Panc1 (cell line): ENCODE measurements at regions not wholly inside any gene's neighbourhood (a gene's known extent, or its start where the extent isn't known, plus 50 kb on each side); places are given as distances from the start of the nearest gene placed in this dataset.

Experiments used
- ATAC-seq: fragments of 200-7000 bp; cut with Tn5 transposase; 2 replicates; pipeline ENCODE4 v1.9.1; 2020; ENCODE audit warnings: mild to moderate bottlenecking, moderate library complexity
- BruUV-seq: library from RNA; stranded (reverse); fragments of 400-500 nt; replicated peaks from 2 replicates; lab custom pipeline; 2021; lab: Mats Ljungman, UMichigan
- CTCF ChIA-PET: fragments of 300-600 bp; sonication (Branson Sonifier 250); formaldehyde crosslinking; loops from one replicate; lab custom pipeline; 2022; ENCODE audit warnings: antibody characterized with exemption; lab: Charles Lee
- POLR2A ChIA-PET: fragments of 300-600 bp; sonication (Branson Sonifier 250); formaldehyde crosslinking; loops from one replicate; lab custom pipeline; 2022; ENCODE audit warnings: antibody characterized with exemption; lab: Charles Lee
- DNase-seq: peaks from one replicate; pipeline ENCODE4 v3.0.0-alpha.2; 2010; ENCODE audit warnings: low read depth, low spot score
- H3K27ac ChIP-seq: 2 replicates; pipeline ENCODE4 v1.5.1; 2011; ENCODE audit warnings: mild to moderate bottlenecking, low read length, inconsistent platforms
- H3K27me3 ChIP-seq: fragments of 200-500 bp; sonication (Bioruptor generic); 2 replicates; pipeline ENCODE4 v1.6.0; 2014; ENCODE audit warnings: low read length, inconsistent platforms; ENCODE audit not compliant: control insufficient read depth, insufficient read depth
- H3K36me3 ChIP-seq: fragments of 200-500 bp; sonication (Bioruptor generic); 2 replicates; pipeline ENCODE4 v1.5.1; 2014; ENCODE audit warnings: inconsistent platforms, mild to moderate bottlenecking, low read length, moderate library complexity; ENCODE audit not compliant: control insufficient read depth, insufficient read depth
- H3K4me1 ChIP-seq: 2 replicates; pipeline ENCODE4 v1.5.1; 2011; ENCODE audit warnings: inconsistent platforms, mild to moderate bottlenecking, low read length, moderate library complexity; ENCODE audit not compliant: control insufficient read depth, insufficient read depth
- H3K4me3 ChIP-seq, 2 experiments: 2 replicates each; pipeline ENCODE4 v1.5.1; 2011 to 2012; ENCODE audit warnings: low read depth in 2 of 2, low read length in 2 of 2, mild to moderate bottlenecking in 2 of 2, inconsistent platforms in 1 of 2, moderate library complexity in 1 of 2
- H3K9me3 ChIP-seq: fragments of 200-500 bp; sonication (Bioruptor generic); 2 replicates; pipeline ENCODE4 v1.5.1; 2014; ENCODE audit warnings: low read depth, mild to moderate bottlenecking, inconsistent platforms, low read length, moderate library complexity; ENCODE audit not compliant: control insufficient read depth, insufficient read depth
- POLR2AphosphoS5 ChIP-seq: IDR thresholded peaks from 2 replicates; pipeline ENCODE4 v1.6.1; 2012; ENCODE audit warnings: mild to moderate bottlenecking, low read depth, low read length, moderate library complexity
- SIN3A ChIP-seq: IDR thresholded peaks from 2 replicates; pipeline ENCODE4 v1.6.1; 2012; ENCODE audit warnings: low read depth, mild to moderate bottlenecking, low read length, moderate library complexity, borderline replicate concordance; ENCODE audit not compliant: insufficient read depth
- TCF7L2 ChIP-seq: IDR thresholded peaks from 2 replicates; pipeline ENCODE4 v1.6.1; 2011; ENCODE audit warnings: mild to moderate bottlenecking, low read depth, low read length, inconsistent platforms
- in situ Hi-C: cut with HindIII; loops from 2 replicates; pipeline ENCODE4 v1.10.0; 2016; ENCODE audit warnings: low sequenced_read_pairs, low pct_unique_long_range_greater_than_20kb
- intact Hi-C: fragments of 100-400 bp; cut with micrococcal nuclease; formaldehyde crosslinking; loops from one replicate; pipeline ENCODE4 v1.10.0; 2022; ENCODE audit not compliant: unreplicated experiment
- TF ChIP-seq, protein P1 (sequence below), 2 experiments: IDR thresholded peaks; 2 replicates each; pipeline ENCODE4 v1.6.1; 2011 to 2012; ENCODE audit warnings: low read depth in 2 of 2, control low read depth in 1 of 2, low read length in 1 of 2, mild to moderate bottlenecking in 1 of 2, moderate library complexity in 1 of 2; ENCODE audit not compliant: insufficient read depth in 1 of 2
- TF ChIP-seq, protein P2 (sequence below): fragments of 450-650 bp; IDR thresholded peaks from 2 replicates; pipeline ENCODE4 v1.5.1; 2017; ENCODE audit warnings: mild to moderate bottlenecking

GRCh38 chr2:2691419-2691818, 360.3 kb upstream of the MYT1L start:
- POLR2A ChIA-PET = no interaction called here
- TF ChIP-seq TCF7L2 = no peak
- TF ChIP-seq POLR2AphosphoS5 = no peak
- TF ChIP-seq, protein P1, sequence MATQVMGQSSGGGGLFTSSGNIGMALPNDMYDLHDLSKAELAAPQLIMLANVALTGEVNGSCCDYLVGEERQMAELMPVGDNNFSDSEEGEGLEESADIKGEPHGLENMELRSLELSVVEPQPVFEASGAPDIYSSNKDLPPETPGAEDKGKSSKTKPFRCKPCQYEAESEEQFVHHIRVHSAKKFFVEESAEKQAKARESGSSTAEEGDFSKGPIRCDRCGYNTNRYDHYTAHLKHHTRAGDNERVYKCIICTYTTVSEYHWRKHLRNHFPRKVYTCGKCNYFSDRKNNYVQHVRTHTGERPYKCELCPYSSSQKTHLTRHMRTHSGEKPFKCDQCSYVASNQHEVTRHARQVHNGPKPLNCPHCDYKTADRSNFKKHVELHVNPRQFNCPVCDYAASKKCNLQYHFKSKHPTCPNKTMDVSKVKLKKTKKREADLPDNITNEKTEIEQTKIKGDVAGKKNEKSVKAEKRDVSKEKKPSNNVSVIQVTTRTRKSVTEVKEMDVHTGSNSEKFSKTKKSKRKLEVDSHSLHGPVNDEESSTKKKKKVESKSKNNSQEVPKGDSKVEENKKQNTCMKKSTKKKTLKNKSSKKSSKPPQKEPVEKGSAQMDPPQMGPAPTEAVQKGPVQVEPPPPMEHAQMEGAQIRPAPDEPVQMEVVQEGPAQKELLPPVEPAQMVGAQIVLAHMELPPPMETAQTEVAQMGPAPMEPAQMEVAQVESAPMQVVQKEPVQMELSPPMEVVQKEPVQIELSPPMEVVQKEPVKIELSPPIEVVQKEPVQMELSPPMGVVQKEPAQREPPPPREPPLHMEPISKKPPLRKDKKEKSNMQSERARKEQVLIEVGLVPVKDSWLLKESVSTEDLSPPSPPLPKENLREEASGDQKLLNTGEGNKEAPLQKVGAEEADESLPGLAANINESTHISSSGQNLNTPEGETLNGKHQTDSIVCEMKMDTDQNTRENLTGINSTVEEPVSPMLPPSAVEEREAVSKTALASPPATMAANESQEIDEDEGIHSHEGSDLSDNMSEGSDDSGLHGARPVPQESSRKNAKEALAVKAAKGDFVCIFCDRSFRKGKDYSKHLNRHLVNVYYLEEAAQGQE (IDR thresholded peaks at IDR 0.05; ENCODE audit: insufficient read depth in 1 of 2, low read depth in 2 of 2, low read length in 1 of 2) = no peak
- TF ChIP-seq, protein P2, sequence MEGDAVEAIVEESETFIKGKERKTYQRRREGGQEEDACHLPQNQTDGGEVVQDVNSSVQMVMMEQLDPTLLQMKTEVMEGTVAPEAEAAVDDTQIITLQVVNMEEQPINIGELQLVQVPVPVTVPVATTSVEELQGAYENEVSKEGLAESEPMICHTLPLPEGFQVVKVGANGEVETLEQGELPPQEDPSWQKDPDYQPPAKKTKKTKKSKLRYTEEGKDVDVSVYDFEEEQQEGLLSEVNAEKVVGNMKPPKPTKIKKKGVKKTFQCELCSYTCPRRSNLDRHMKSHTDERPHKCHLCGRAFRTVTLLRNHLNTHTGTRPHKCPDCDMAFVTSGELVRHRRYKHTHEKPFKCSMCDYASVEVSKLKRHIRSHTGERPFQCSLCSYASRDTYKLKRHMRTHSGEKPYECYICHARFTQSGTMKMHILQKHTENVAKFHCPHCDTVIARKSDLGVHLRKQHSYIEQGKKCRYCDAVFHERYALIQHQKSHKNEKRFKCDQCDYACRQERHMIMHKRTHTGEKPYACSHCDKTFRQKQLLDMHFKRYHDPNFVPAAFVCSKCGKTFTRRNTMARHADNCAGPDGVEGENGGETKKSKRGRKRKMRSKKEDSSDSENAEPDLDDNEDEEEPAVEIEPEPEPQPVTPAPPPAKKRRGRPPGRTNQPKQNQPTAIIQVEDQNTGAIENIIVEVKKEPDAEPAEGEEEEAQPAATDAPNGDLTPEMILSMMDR = no peak
- no peak for TF ChIP-seq SIN3A
- intact Hi-C loops = no loop called here
- CTCF ChIA-PET = no interaction called here
- in situ Hi-C loops = no loop called here
- H3K27ac ChIP-seq = no peak overlapping the region
- no peaks in the 10 kb centered on the region for H3K4me1 ChIP-seq
- no TSS peak for BruUV-seq
- DNase-seq (no peak), ATAC-seq (no peak)
- peaks cover 21% of the 10 kb centered on the region; the same call in 1 of the 2 replicates for H3K27me3 ChIP-seq
- no peaks in the 10 kb centered on the region for H3K9me3 ChIP-seq
- no peak overlapping the region for H3K4me3 ChIP-seq
- no peaks in the 10 kb centered on the region for H3K36me3 ChIP-seq

DNA sequence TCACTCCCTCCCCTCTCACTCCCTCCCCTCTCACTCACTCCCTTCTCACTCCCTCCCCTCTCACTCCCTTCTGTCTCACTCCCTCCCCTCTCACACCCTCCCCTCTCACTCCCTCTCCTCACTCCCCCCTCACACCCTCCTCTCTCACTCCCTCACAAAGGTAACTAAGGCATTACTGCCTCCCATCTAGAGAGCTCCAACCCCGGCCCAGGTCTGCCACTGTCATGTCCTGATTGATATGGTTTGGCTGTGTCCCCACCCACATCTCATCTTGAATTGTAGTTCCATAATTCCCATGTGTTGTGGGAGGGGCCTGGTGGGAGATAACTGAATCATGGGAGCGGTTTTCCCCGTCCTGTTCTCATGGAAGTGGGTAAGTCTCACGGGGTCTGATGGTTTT, 359.9 kb upstream of the MYT1L start:
- DNase-seq (no peak), ATAC-seq (no peak)
- Histone ChIP-seq H3K27me3 (peaks cover 18% of the 10 kb centered on the region; the same call in 1 of the 2 replicates), H3K4me1 (no peaks in the 10 kb centered on the region), H3K9me3 (no peaks in the 10 kb centered on the region), H3K27ac (no peak overlapping the region), H3K36me3 (no peaks in the 10 kb centered on the region), H3K4me3 (no peak overlapping the region)
- in situ Hi-C loops (no loop called here), intact Hi-C loops (no loop called here)
- TF ChIP-seq SIN3A = no peak
- TF ChIP-seq, protein P1 (IDR thresholded peaks at IDR 0.05; ENCODE audit: insufficient read depth in 1 of 2, low read depth in 2 of 2, low read length in 1 of 2) = no peak
- no peak for TF ChIP-seq POLR2AphosphoS5
- TF ChIP-seq, protein P2 = no peak
- TF ChIP-seq TCF7L2 = no peak
- CTCF ChIA-PET = no interaction called here
- no TSS peak for BruUV-seq
- POLR2A ChIA-PET = no interaction called here
